Esophagus muscularis mucosa (tissue), 4 donors: ENCODE measurements at regions not wholly inside any gene's neighbourhood (a gene's known extent, or its start where the extent isn't known, plus 50 kb on each side); places are given as distances from the start of the nearest gene placed in this dataset.

Experiments used
- DNase-seq: peaks from one replicate; pipeline ENCODE4 v3.0.0-alpha.2; 2017; ENCODE audit errors: extremely low spot score
- H3K27ac ChIP-seq, 4 donors: fragments of 200-600 bp; sonication (generic); replicated peaks in 1 of 4; 1 replicate in 3 of 4; 2 replicates in 1 of 4; pipeline ENCODE4 v1.5.1; 2016 to 2019; ENCODE audit warnings: mild to moderate bottlenecking in 1 of 4
- H3K27me3 ChIP-seq, 4 donors: fragments of 200-600 bp; sonication (generic); one replicate each; pipeline versions ENCODE4 v1.5.1 to v1.6.0; 2016 to 2019
- H3K36me3 ChIP-seq, 4 donors: fragments of 200-600 bp; sonication (generic); one replicate each; pipeline ENCODE4 v1.5.1; 2016 to 2019
- H3K4me1 ChIP-seq, 4 donors: fragments of 200-600 bp; sonication (generic); one replicate each; pipeline ENCODE4 v1.5.1; 2016 to 2019
- H3K4me3 ChIP-seq, 4 donors: fragments of 200-600 bp; sonication (generic); 1 replicate in 2 of 4; 2 replicates in 2 of 4; pipeline ENCODE4 v1.5.1; 2016 to 2019; ENCODE audit warnings: mild to moderate bottlenecking in 4 of 4, moderate library complexity in 1 of 4
- H3K9me3 ChIP-seq, 4 donors: fragments of 200-600 bp; sonication (generic); 1 replicate in 3 of 4; 2 replicates in 1 of 4; pipeline ENCODE4 v1.5.1; 2016 to 2019
- CTCF ChIP-seq, 3 experiments: fragments of 200-600 bp in 2 of 3; fragments of 450-650 bp in 1 of 3; sonication (generic) in 2 of 3; IDR thresholded peaks; one replicate each; pipeline ENCODE4 v1.5.1; 2017 to 2019; ENCODE audit warnings: antibody characterized with exemption in 3 of 3, mild to moderate bottlenecking in 2 of 3, moderate library complexity in 1 of 3
- EP300 ChIP-seq: sonication (generic); formaldehyde crosslinking; IDR thresholded peaks from one replicate; pipeline ENCODE4 v1.6.1; 2017; ENCODE audit warnings: antibody characterized with exemption
- POLR2A ChIP-seq: fragments of 450-650 bp; IDR thresholded peaks from one replicate; pipeline ENCODE4 v1.6.1; 2017; ENCODE audit warnings: antibody characterized with exemption, moderate library complexity, mild to moderate bottlenecking, low read depth
- POLR2AphosphoS5 ChIP-seq, 2 donors: sonication (generic); formaldehyde crosslinking; IDR thresholded peaks; one replicate each; pipeline ENCODE4 v1.6.1; 2017; ENCODE audit warnings: antibody characterized with exemption in 2 of 2
- WGBS: methylation state at CpG from one replicate; pipeline ENCODE4 v1.1.5; 2018; 5-methylcytosine and 5-hydroxymethylcytosine counted together
- intact Hi-C: fragments of 100-400 bp; cut with DNase I; formaldehyde crosslinking; loops from one replicate; pipeline ENCODE4 v1.15.1; 2023

- no peak for TF ChIP-seq EP300
- no peak for TF ChIP-seq POLR2AphosphoS5 (IDR thresholded peaks at IDR 0.05)
- TF ChIP-seq CTCF (IDR thresholded peaks at IDR 0.05) = no peak
- TF ChIP-seq POLR2A = no peak
- H3K9me3 ChIP-seq = no peaks in the 10 kb centered on the region
- H3K36me3 ChIP-seq = no peaks in the 10 kb centered on the region
- intact Hi-C loops = no loop called here
- H3K27me3 ChIP-seq = no peaks in the 10 kb centered on the region
- peak overlapping the region in 3 of 4 donors; percentile 9 to 58 (median 58) for H3K27ac ChIP-seq
- no peak for DNase-seq
- H3K4me1 ChIP-seq = peaks cover 0 to 21% (median 18%) of the 10 kb centered on the region in 4 donors
- 20% methylated on average over 4 of the region's 4 CpGs for WGBS
- H3K4me3 ChIP-seq = no peak overlapping the region
These were observed 363.6 kb downstream of the NR2F2 start for GRCh38 chr15:96693990-96694517.

DNA sequence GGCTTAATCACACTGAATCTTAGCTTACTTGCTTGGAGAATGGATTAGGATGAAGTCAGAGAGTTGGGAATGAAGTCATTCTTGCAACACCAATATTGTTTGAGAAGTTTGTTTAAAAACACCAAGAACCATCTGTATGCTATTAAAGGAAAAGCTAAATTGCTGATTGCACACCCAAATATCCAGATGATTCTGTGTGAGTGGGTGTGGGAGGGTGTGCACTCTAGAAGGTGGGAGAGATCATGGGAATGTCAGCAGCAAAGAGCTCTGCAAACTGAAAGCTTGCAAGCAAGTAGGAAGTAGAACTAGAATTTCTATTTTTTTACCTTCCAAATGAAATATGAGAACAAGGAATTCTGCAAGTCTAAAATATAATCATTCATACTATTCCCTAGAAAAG, 364.9 kb downstream of the NR2F2 start:
- H3K36me3 ChIP-seq = no peaks in the 10 kb centered on the region
- intact Hi-C loops = no loop called here
- no peak overlapping the region for H3K27ac ChIP-seq
- H3K9me3 ChIP-seq = no peaks in the 10 kb centered on the region
- TF ChIP-seq EP300 (no peak), POLR2AphosphoS5 (IDR thresholded peaks at IDR 0.05) (no peak), POLR2A (no peak), CTCF (IDR thresholded peaks at IDR 0.05) (no peak)
- no peaks in the 10 kb centered on the region for H3K27me3 ChIP-seq
- DNase-seq = no peak
- no peak overlapping the region for H3K4me3 ChIP-seq
- peaks cover 0 to 21% (median 18%) of the 10 kb centered on the region in 4 donors for H3K4me1 ChIP-seq

DNA sequence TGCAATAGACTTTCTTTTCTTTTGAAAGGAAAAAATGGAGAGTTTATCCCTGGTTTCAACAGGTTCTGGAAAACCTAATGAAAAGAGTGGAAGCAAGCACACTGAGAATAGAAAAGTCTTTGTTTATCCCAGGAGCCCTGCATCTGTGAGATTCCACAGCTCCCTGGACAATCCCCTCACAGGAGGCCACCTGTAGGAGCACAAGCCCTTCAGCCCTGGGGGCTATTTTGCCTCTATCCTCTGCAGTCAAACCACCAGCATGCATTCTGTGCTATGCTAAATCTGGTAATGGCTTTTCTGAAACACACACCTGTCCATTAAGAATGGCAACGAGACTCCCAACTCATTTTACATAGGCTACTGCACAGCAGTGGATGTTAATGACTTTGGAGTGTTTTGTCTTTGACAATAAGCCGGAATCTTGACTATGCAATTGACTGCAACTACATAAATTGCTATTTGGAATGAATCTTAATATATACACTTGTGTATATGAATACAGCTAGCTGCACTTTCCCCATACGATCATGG, 369.4 kb downstream of the NR2F2 start:
- H3K4me3 ChIP-seq = no peak overlapping the region
- H3K36me3 ChIP-seq = no peaks in the 10 kb centered on the region
- DNase-seq = no peak
- WGBS = 75% methylated on average over 3 of the region's 3 CpGs
- intact Hi-C loops = no loop called here
- no peak for TF ChIP-seq POLR2AphosphoS5 (IDR thresholded peaks at IDR 0.05)
- no peak for TF ChIP-seq CTCF (IDR thresholded peaks at IDR 0.05)
- no peak for TF ChIP-seq EP300
- no peak for TF ChIP-seq POLR2A
- no peaks in the 10 kb centered on the region for H3K9me3 ChIP-seq
- no peaks in the 10 kb centered on the region for H3K27me3 ChIP-seq
- no peak overlapping the region for H3K27ac ChIP-seq
- peaks cover 0 to 3% (median 0%) of the 10 kb centered on the region in 4 donors for H3K4me1 ChIP-seq

GRCh38 chr15:96700555-96700954, 370.1 kb downstream of the NR2F2 start:
- 77% methylated on average over 2 of the region's 2 CpGs for WGBS
- H3K27ac ChIP-seq = no peak overlapping the region
- no peak for TF ChIP-seq POLR2AphosphoS5 (IDR thresholded peaks at IDR 0.05)
- no peak for TF ChIP-seq CTCF (IDR thresholded peaks at IDR 0.05)
- TF ChIP-seq EP300 = no peak
- TF ChIP-seq POLR2A = no peak
- intact Hi-C loops = no loop called here
- no peak for DNase-seq
- H3K4me1 ChIP-seq = no peaks in the 10 kb centered on the region
- H3K36me3 ChIP-seq = no peaks in the 10 kb centered on the region
- H3K27me3 ChIP-seq = no peaks in the 10 kb centered on the region
- H3K9me3 ChIP-seq = no peaks in the 10 kb centered on the region
- H3K4me3 ChIP-seq = no peak overlapping the region

- H3K4me3 ChIP-seq = no peak overlapping the region
- intact Hi-C loops = no loop called here
- no peaks in the 10 kb centered on the region for H3K9me3 ChIP-seq
- H3K36me3 ChIP-seq = no peaks in the 10 kb centered on the region
- TF ChIP-seq POLR2AphosphoS5 (IDR thresholded peaks at IDR 0.05) (no peak), CTCF (IDR thresholded peaks at IDR 0.05) (peak in 1 of 3 experiments; percentile 16)
- DNase-seq = no peak
- H3K27me3 ChIP-seq = no peaks in the 10 kb centered on the region
- WGBS = 78% methylated on average over 2 of the region's 2 CpGs
- no peaks in the 10 kb centered on the region for H3K4me1 ChIP-seq
- H3K27ac ChIP-seq = no peak overlapping the region
These were observed 370.9 kb downstream of the NR2F2 start for GRCh38 chr15:96701443-96701842.
